Right forelimb (tissue), 1 donor: ENCODE measurements at regions not wholly inside any gene's neighbourhood (a gene's known extent, or its start where the extent isn't known, plus 50 kb on each side); places are given as distances from the start of the nearest gene placed in this dataset.
A peak's percentile ranks its signal among the peaks of the same experiment; 100 is the strongest.

Experiments
- DNase-seq: peaks from one replicate; pipeline ENCODE4 v3.0.0-alpha.2; 2018

GRCh38 chr10:44477046-44477425, 92.1 kb upstream of the CXCL12 start:
- DNase-seq: peak; percentile 41

- DNase-seq: no peak
Observed at GRCh38 chr10:44478040-44478439, 93.1 kb upstream of the CXCL12 start.

- peak; percentile 62 for DNase-seq
Observed at GRCh38 chr10:44478876-44479705, 94.2 kb upstream of the CXCL12 start.

GRCh38 chr10:44492678-44493077, 107.8 kb upstream of the CXCL12 start:
- DNase-seq: no peak

GRCh38 chr10:44498222-44498621, 113.3 kb upstream of the CXCL12 start:
- no peak for DNase-seq

GRCh38 chr10:44500451-44500850, 115.6 kb upstream of the CXCL12 start:
- DNase-seq: no peak

GRCh38 chr10:44506386-44506785, 121.5 kb upstream of the CXCL12 start:
- no peak for DNase-seq

DNA sequence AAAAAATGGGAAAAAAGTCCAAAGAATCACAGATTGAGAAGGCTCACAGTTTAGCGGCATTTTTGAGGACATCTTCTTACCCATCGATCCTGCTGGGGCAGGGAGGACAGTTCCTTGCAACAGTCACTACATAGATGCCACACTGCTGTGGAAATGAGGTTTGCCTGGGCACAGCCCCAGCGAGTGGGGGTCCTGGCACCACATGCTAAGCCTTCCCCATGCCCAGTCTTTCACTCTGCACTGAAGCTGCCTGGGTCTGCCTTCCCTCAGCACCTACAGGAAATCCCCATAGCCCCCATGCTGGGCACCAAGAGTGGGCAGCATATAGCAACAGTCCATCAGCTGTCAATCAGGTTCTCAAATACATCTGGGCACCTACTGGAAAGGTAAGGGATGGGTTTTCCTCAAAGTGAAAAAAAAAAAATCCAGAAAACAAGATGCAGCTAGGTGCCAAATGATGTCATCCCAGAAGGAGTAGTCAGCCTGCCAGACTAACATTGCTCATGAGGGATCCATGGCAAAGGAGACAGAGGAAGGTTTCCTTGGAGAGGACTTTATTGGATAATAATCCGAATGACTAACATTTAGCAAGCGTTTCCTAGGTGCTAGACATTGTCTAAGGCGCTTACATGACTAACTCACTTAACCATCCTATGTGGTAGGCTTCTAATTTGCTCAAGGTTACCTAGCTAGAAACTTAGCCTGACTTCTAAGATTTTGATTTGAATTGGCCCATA, 125.7 kb upstream of the CXCL12 start:
- DNase-seq: no peak

DNA sequence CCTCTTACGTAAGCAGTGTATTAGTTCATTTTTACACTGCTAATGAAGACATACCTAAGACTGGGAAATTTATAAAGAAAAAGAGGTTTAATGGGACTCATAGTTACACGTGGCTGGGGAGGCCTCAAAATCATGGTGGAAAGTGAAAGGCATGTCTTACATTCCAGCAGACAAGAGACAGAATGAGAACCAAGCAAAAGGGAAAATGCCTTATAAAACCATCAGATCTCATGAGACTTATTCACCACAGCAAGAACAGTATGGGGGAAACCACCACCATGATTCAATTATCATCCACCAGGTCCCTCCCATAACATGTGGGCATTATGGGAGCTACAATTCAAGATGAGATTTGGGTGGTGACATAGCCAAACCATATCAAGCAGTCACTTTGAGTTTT, 126.3 kb upstream of the CXCL12 start:
- no peak for DNase-seq

DNA sequence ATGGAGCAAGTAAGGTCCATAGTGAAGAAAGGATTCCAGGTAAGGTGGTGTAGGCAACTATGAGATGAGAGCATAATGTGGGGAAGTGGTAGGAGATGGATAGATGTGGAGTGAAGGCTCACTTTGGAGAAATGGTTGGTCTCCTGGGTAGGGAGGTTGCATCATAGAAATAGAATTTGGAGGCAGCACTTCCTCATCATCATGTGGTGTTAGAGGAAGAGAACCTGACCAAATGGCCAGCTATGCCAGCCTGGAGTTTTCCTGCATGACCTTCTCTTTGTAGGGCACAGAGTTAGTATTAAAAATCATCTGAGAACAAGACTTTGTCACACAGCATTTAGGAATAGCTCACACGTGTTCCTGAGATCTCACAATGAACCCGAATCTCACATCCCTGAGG, 126.7 kb upstream of the CXCL12 start:
- DNase-seq: no peak

- peak; percentile 67 for DNase-seq
Observed at GRCh38 chr10:44512431-44513022, 127.6 kb upstream of the CXCL12 start.

DNA sequence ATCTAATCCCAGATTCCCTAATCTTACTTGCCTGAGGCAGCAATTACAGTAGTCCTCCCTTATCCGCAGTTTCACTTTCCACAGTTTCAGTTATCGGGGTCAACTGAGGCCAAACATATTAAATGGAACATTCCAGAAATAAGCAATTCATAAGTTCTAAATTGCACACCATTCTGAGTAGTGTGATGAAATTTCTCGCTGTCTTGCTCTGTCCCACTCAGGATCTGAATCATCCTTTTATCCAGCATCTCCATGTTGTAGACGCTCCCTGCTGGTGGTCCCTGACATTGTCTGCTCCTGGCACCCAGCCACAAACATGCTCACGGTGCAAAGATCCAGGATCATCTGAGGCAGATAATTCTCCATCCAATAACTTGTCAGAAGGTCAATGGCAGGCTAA, 128.7 kb upstream of the CXCL12 start:
- DNase-seq: no peak

GRCh38 chr10:44516891-44517290, 132.0 kb upstream of the CXCL12 start:
- DNase-seq: no peak

GRCh38 chr10:44517635-44518034, 132.7 kb upstream of the CXCL12 start:
- DNase-seq: no peak

- DNase-seq: no peak
Observed at GRCh38 chr10:44519361-44519760, 134.5 kb upstream of the CXCL12 start.

GRCh38 chr10:44520651-44521050, 135.8 kb upstream of the CXCL12 start:
- DNase-seq: no peak

- DNase-seq: no peak
Observed at GRCh38 chr10:44539178-44539577, 154.3 kb upstream of the CXCL12 start.

GRCh38 chr10:44552726-44553125, 167.8 kb upstream of the CXCL12 start:
- no peak for DNase-seq

DNA sequence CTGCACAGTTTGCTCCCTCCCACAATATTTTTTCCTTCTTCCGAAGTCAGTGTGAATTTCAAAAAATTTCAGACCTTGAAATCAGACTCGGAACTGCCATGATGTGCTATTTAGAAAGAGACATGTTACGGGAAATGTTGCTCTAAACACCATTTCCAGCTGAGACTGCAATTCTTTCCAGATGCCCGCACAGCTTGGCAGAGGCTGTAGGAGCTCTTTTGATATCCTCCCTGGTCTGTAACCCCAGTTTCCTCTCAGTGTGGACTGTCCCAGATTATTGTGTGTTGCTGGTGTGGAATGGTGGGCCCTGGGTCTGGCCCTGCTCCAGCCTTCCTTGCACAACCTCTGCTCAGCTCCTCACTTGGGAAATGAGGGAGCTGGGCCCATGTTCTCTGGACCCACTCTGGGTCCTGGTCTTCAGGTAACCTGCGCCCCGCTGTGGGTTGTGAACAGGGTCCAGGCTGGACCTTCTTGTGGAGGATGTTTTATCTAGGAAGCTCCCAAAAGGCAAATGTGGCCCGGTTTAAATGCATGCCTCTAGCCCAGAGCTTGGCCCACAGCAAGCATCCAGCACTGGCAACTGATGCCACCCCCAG, 172.8 kb upstream of the CXCL12 start:
- no peak for DNase-seq

DNA sequence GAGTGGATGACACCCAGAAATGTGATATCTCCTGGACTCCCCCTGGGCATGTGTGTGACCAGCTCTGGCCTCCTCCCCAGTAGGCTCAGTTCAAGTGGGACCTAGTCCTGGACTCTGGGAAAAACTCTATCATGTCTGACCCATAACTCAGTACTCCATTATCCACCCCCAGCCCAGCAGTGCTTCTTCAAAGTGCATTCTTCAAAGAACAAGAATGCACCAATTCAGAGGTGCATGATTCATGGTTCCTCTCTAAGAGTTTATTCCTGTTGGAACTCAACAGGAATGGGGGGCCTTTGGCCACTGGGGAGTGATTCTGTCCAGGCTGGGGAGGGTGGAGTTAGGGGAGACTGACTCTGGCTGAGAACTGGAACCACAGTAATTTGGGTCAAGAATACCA, 173.6 kb upstream of the CXCL12 start:
- DNase-seq: no peak

DNA sequence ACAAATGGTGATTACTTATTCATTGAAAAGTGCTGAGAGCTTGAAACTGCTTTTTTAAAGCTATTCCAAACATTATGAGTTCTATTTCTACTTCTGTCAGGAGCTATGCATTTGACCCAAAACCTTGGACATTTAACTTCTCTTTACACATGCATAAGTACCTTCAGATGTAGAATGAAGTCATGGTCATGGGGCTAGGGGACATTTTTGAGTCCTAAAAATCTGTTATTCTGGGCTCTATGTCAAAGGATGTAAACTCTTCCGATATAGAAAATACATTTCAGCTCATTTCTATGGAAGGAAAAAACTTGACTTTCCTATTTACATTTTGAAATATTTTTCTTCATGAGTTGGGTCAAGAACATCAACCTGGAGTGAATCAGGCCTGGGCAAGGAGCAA, 179.5 kb upstream of the CXCL12 start:
- DNase-seq: no peak

DNA sequence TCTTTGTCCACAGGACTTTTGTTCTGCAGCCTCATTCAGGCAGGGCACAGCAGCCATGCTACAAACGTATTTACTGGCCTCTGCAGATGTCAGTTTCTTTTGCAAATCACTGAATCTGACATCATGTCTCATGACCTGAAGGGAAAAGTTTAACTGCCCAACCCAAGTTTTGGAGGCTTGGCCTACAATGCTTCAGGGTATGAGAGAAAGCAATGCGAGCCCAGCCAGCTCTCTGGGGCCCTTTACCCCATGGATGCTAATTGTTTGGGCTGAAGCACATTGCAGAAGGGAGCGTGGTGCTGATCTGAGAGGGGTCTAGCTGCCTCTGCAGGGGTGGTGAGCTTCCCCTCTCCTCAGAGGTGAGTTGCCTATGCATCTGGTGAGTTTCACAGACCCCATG, 179.9 kb upstream of the CXCL12 start:
- no peak for DNase-seq

DNA sequence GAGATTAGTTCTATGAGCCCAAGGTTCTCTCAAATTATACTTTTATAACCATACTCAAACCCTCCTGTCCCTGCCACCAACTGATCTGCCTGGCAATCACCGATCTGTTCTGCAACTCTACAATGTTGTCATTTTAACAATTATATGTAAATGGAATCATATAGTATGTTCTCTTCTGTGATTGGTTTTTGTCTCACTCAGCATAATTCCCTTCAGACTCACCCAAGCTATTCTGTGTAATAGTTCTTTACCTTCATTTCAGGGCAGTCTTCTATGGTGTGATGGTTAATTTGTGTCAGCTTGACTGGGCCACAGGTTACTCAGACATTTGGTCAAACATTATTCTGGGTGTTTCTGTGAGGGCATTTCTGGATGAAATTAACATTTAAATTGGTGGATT, 181.9 kb upstream of the CXCL12 start:
- no peak for DNase-seq

GRCh38 chr10:44567471-44567870, 182.6 kb upstream of the CXCL12 start:
- DNase-seq: no peak
